Fibroblast of lung (primary cell): ENCODE measurements at regions not wholly inside any gene's neighbourhood (a gene's known extent, or its start where the extent isn't known, plus 50 kb on each side); places are given as distances from the start of the nearest gene placed in this dataset.
"Not testable (repeated sequence)": the region's sequence is repeated elsewhere in the genome, so short reads cannot be mapped to it uniquely, and the experiment has no call there.

Experiments
- CTCF ChIP-seq, 2 donors: IDR thresholded peaks in 1 of 2; conservative IDR thresholded peaks in 1 of 2; 1 replicate in 1 of 2; 2 replicates in 1 of 2; pipeline ENCODE4 v1.5.1; 2011 to 2012; ENCODE audit warnings: low read length in 2 of 2, control low read depth in 1 of 2, inconsistent platforms in 1 of 2, low read depth in 1 of 2, mild to moderate bottlenecking in 1 of 2
- EZH2 ChIP-seq: IDR thresholded peaks from 2 replicates; pipeline ENCODE4 v1.5.1; 2012; ENCODE audit warnings: low read length, control low read depth, mild to moderate bottlenecking; ENCODE audit errors: missing control alignments

- TF ChIP-seq CTCF (conservative IDR thresholded peaks at IDR 0.05 in 1 of 2, IDR thresholded peaks at IDR 0.05 in 1 of 2; ENCODE audit: low read depth in 1 of 2, low read length in 2 of 2); EZH2: not testable (repeated sequence)
These were observed 633.0 kb downstream of the PRIM2 start for GRCh38 chr6:57950430-57950829.
